Uterus (tissue), 3 donors: ENCODE measurements at regions not wholly inside any gene's neighbourhood (a gene's known extent, or its start where the extent isn't known, plus 50 kb on each side); places are given as distances from the start of the nearest gene placed in this dataset.

ENCODE experiments used
- DNase-seq, 2 donors: peaks; one replicate each; pipeline ENCODE4 v3.0.0-alpha.2; 2019 to 2020
- H3K27ac ChIP-seq, 2 donors: fragments of 200-600 bp; sonication (generic); 1 replicate in 1 of 2; 2 replicates in 1 of 2; pipeline ENCODE4 v1.5.1; 2016 to 2018
- H3K27me3 ChIP-seq, 2 donors: fragments of 200-600 bp; sonication (generic); one replicate each; pipeline ENCODE4 v1.5.1; 2018 to 2019; ENCODE audit warnings: control low read depth in 1 of 2
- H3K36me3 ChIP-seq, 2 donors: fragments of 200-600 bp; sonication (generic); one replicate each; pipeline ENCODE4 v1.5.1; 2019; ENCODE audit warnings: control low read depth in 1 of 2
- H3K4me1 ChIP-seq, 2 donors: fragments of 200-600 bp; sonication (generic); one replicate each; pipeline ENCODE4 v1.5.1; 2018 to 2019; ENCODE audit warnings: control low read depth in 1 of 2
- H3K4me3 ChIP-seq, 2 donors: fragments of 200-600 bp; sonication (generic); 1 replicate in 1 of 2; 2 replicates in 1 of 2; pipeline ENCODE4 v1.5.1; 2018 to 2019; ENCODE audit warnings: mild to moderate bottlenecking in 1 of 2
- H3K9me3 ChIP-seq, 2 donors: fragments of 200-600 bp; sonication (generic); one replicate each; pipeline ENCODE4 v1.5.1; 2019; ENCODE audit warnings: control low read depth in 1 of 2
- POLR2A ChIP-seq, 2 donors: fragments of 450-650 bp; IDR thresholded peaks; one replicate each; pipeline ENCODE4 v1.6.1; 2016; ENCODE audit warnings: antibody characterized with exemption in 2 of 2, mild to moderate bottlenecking in 1 of 2, moderate library complexity in 1 of 2
- intact Hi-C: fragments of 100-400 bp; cut with DNase I; formaldehyde crosslinking; loops from one replicate; pipeline ENCODE4 v1.15.1; 2023; ENCODE audit warnings: low total_unique reads
- TF ChIP-seq, protein P1 (sequence below), 4 experiments: fragments of 200-600 bp in 2 of 4; fragments of 450-650 bp in 2 of 4; sonication (generic) in 2 of 4; IDR thresholded peaks; one replicate each; pipeline ENCODE4 v1.5.1; 2016 to 2019; ENCODE audit warnings: antibody characterized with exemption in 4 of 4, mild to moderate bottlenecking in 2 of 4, moderate library complexity in 1 of 4
- donor health status: DM: yes; HTN: yes; CAD: no.

GRCh38 chr3:193831495-193832455 lies 238.8 kb downstream of the OPA1 start:
- TF ChIP-seq, protein P1, sequence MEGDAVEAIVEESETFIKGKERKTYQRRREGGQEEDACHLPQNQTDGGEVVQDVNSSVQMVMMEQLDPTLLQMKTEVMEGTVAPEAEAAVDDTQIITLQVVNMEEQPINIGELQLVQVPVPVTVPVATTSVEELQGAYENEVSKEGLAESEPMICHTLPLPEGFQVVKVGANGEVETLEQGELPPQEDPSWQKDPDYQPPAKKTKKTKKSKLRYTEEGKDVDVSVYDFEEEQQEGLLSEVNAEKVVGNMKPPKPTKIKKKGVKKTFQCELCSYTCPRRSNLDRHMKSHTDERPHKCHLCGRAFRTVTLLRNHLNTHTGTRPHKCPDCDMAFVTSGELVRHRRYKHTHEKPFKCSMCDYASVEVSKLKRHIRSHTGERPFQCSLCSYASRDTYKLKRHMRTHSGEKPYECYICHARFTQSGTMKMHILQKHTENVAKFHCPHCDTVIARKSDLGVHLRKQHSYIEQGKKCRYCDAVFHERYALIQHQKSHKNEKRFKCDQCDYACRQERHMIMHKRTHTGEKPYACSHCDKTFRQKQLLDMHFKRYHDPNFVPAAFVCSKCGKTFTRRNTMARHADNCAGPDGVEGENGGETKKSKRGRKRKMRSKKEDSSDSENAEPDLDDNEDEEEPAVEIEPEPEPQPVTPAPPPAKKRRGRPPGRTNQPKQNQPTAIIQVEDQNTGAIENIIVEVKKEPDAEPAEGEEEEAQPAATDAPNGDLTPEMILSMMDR (IDR thresholded peaks at IDR 0.05): no peak
- no peak for DNase-seq
- H3K27ac ChIP-seq: no peak overlapping the region
- H3K9me3 ChIP-seq: no peaks in the 10 kb centered on the region
- no peaks in the 10 kb centered on the region for H3K36me3 ChIP-seq
- H3K4me1 ChIP-seq: no peaks in the 10 kb centered on the region
- intact Hi-C loops: no loop called here
- no peak overlapping the region for H3K4me3 ChIP-seq
- H3K27me3 ChIP-seq: no peaks in the 10 kb centered on the region

- TF ChIP-seq, protein P1 (IDR thresholded peaks at IDR 0.05): no peak
- no peak for TF ChIP-seq POLR2A (IDR thresholded peaks at IDR 0.05)
- no peaks in the 10 kb centered on the region for H3K36me3 ChIP-seq
- no peak overlapping the region for H3K4me3 ChIP-seq
- intact Hi-C loops: no loop called here
- no peak overlapping the region for H3K27ac ChIP-seq
- DNase-seq: no peak
- no peaks in the 10 kb centered on the region for H3K27me3 ChIP-seq
- H3K9me3 ChIP-seq: no peaks in the 10 kb centered on the region
- no peaks in the 10 kb centered on the region for H3K4me1 ChIP-seq
Observed at GRCh38 chr3:193832833-193833413, 239.9 kb downstream of the OPA1 start.

DNA sequence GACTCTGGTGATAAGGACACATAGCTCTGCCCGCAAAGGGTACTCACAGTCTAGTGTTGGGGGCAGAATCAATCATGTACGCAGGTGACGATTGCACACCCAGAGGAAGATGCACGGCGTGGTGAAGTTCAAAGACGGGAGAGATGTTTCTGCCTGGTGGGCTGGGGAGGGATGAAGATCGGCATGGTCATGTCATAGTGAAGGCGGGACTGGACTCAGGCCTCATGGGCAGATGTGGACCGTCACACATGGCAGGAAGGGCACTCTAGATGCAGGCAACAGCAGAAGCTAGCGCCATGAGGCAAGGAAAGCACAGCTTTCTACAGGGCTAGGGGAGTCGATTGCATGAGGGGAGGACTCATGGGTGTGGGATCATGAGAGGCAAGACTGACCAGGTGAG lies 240.6 kb downstream of the OPA1 start:
- H3K9me3 ChIP-seq: no peaks in the 10 kb centered on the region
- intact Hi-C loops: no loop called here
- H3K4me3 ChIP-seq: no peak overlapping the region
- H3K27ac ChIP-seq: no peak overlapping the region
- TF ChIP-seq, protein P1 (IDR thresholded peaks at IDR 0.05): no peak
- TF ChIP-seq POLR2A (IDR thresholded peaks at IDR 0.05): no peak
- no peaks in the 10 kb centered on the region for H3K36me3 ChIP-seq
- no peaks in the 10 kb centered on the region for H3K27me3 ChIP-seq
- DNase-seq: no peak
- H3K4me1 ChIP-seq: no peaks in the 10 kb centered on the region

DNA sequence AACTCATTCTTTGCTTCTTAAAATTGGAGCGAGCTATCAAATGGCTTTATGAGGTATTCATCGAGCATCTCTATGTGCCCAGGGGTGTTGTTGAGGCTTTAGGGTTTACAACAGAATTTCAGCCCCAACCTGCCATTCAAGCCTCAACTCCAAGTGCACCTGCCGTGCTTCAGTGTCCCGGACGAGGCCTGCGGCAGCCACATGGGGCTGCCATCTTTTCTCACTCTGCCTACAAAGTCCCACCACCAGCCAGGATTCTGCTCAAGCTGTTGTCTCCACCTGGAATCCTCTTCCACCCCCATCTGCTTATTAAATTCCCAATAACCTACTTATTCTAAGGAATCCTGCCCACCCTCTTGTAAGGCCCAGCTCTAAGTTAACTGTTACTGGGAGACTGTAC lies 242.4 kb downstream of the OPA1 start:
- no peak overlapping the region for H3K27ac ChIP-seq
- intact Hi-C loops: no loop called here
- no peak overlapping the region for H3K4me3 ChIP-seq
- H3K9me3 ChIP-seq: no peaks in the 10 kb centered on the region
- no peaks in the 10 kb centered on the region for H3K4me1 ChIP-seq
- H3K27me3 ChIP-seq: no peaks in the 10 kb centered on the region
- TF ChIP-seq, protein P1 (IDR thresholded peaks at IDR 0.05): no peak
- TF ChIP-seq POLR2A (IDR thresholded peaks at IDR 0.05): no peak
- no peak for DNase-seq
- no peaks in the 10 kb centered on the region for H3K36me3 ChIP-seq

- intact Hi-C loops: no loop called here
- Histone ChIP-seq H3K4me3 (no peak overlapping the region), H3K27ac (no peak overlapping the region), H3K4me1 (no peaks in the 10 kb centered on the region), H3K36me3 (no peaks in the 10 kb centered on the region), H3K27me3 (no peaks in the 10 kb centered on the region), H3K9me3 (no peaks in the 10 kb centered on the region)
- DNase-seq: no peak
- TF ChIP-seq POLR2A (IDR thresholded peaks at IDR 0.05): no peak
- TF ChIP-seq, protein P1 (IDR thresholded peaks at IDR 0.05): no peak
Observed at GRCh38 chr3:193836511-193836910, 243.5 kb downstream of the OPA1 start.
